ENCODE measurements at regions not wholly inside any gene's neighbourhood (a gene's known extent, or its start where the extent isn't known, plus 50 kb on each side); places are given as distances from the start of the nearest gene placed in this dataset.

GRCh38 chr5:97542469-97542868 is 359.4 kb upstream of the RIOK2 start:
- no peak for DNase-seq (ENCODE audit: low spot score)
- no peaks in the 10 kb centered on the region for H3K27me3 ChIP-seq (replicated peaks; ENCODE audit: insufficient read depth)
- no peaks in the 10 kb centered on the region for H3K9me3 ChIP-seq
- no peak for ATAC-seq (ENCODE audit: insufficient number of reproducible peaks, low FRiP score, low read depth)
- no peak overlapping the region for H3K27ac ChIP-seq
- TF ChIP-seq CTCF (IDR thresholded peaks at IDR 0.05) = no peak
- H3K4me3 ChIP-seq = no peak overlapping the region
- H3K4me1 ChIP-seq (ENCODE audit: control insufficient read depth in 1 of 2, low read depth in 2 of 2) = no peaks in the 10 kb centered on the region
- H3K36me3 ChIP-seq = no peaks in the 10 kb centered on the region

DNA sequence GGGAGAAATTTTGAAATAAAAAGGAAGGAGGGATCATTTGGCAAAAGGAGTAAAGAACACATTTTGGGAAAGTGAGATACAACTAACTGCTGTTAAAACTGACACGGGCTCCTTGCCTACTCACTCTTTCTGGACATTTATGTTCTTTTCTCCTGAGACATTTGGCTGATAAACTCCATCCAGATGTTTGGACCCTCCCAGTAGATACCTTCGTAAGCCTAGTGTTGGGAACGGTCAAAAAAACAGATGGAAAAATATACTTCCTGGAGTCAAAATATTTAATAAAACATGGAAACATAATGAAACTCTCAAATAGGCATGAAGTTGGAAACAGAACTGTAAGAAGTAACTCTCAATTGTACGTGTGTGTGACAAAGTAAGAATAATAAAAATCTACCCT is 360.1 kb upstream of the RIOK2 start:
- Histone ChIP-seq H3K4me1 (ENCODE audit: control insufficient read depth in 1 of 2, low read depth in 2 of 2) (no peaks in the 10 kb centered on the region), H3K27me3 (replicated peaks; ENCODE audit: insufficient read depth) (no peaks in the 10 kb centered on the region), H3K4me3 (no peak overlapping the region), H3K27ac (no peak overlapping the region), H3K36me3 (no peaks in the 10 kb centered on the region), H3K9me3 (no peaks in the 10 kb centered on the region)
- DNase-seq (ENCODE audit: low spot score) = no peak
- no peak for ATAC-seq (ENCODE audit: insufficient number of reproducible peaks, low FRiP score, low read depth)
- TF ChIP-seq CTCF (IDR thresholded peaks at IDR 0.05) = no peak

DNA sequence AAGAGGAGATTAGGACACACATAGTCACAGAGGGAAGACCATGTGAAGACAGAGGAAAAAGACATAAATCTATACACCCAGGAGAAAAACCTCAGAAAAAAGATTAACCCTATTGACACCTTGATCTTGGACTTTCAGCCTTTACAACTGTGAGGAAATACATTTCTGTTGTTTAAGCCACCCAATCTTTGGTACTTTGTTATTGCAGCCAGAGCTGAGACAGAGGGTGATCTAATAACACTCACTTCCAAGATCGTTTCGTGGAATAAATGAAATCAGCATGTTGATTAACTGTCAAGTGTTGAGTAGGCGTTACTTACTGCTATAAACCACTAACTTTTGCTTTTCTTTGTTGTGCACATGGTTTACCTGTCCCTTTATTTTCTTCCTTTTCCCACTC is 361.2 kb upstream of the RIOK2 start:
- H3K4me1 ChIP-seq (ENCODE audit: control insufficient read depth in 1 of 2, low read depth in 2 of 2) = no peaks in the 10 kb centered on the region
- H3K4me3 ChIP-seq = no peak overlapping the region
- no peak for TF ChIP-seq CTCF (IDR thresholded peaks at IDR 0.05)
- H3K36me3 ChIP-seq = no peaks in the 10 kb centered on the region
- ATAC-seq (ENCODE audit: insufficient number of reproducible peaks, low FRiP score, low read depth) = no peak
- H3K27ac ChIP-seq = no peak overlapping the region
- DNase-seq (ENCODE audit: low spot score) = no peak
- no peaks in the 10 kb centered on the region for H3K27me3 ChIP-seq (replicated peaks; ENCODE audit: insufficient read depth)
- no peaks in the 10 kb centered on the region for H3K9me3 ChIP-seq

GRCh38 chr5:97544678-97545077 is 361.6 kb upstream of the RIOK2 start:
- Histone ChIP-seq H3K27ac (no peak overlapping the region), H3K4me3 (no peak overlapping the region), H3K36me3 (no peaks in the 10 kb centered on the region), H3K27me3 (replicated peaks; ENCODE audit: insufficient read depth) (no peaks in the 10 kb centered on the region), H3K9me3 (no peaks in the 10 kb centered on the region), H3K4me1 (ENCODE audit: control insufficient read depth in 1 of 2, low read depth in 2 of 2) (no peaks in the 10 kb centered on the region)
- DNase-seq (ENCODE audit: low spot score) (no peak), ATAC-seq (ENCODE audit: insufficient number of reproducible peaks, low FRiP score, low read depth) (no peak)
- no peak for TF ChIP-seq CTCF (IDR thresholded peaks at IDR 0.05)

GRCh38 chr5:97545446-97545845 is 362.4 kb upstream of the RIOK2 start:
- ATAC-seq (ENCODE audit: insufficient number of reproducible peaks, low FRiP score, low read depth) (no peak), DNase-seq (ENCODE audit: low spot score) (no peak)
- Histone ChIP-seq H3K4me1 (ENCODE audit: control insufficient read depth in 1 of 2, low read depth in 2 of 2) (no peaks in the 10 kb centered on the region), H3K4me3 (no peak overlapping the region), H3K27me3 (replicated peaks; ENCODE audit: insufficient read depth) (no peaks in the 10 kb centered on the region), H3K36me3 (no peaks in the 10 kb centered on the region), H3K27ac (no peak overlapping the region), H3K9me3 (no peaks in the 10 kb centered on the region)
- no peak for TF ChIP-seq CTCF (IDR thresholded peaks at IDR 0.05)

Measured in thoracic aorta (tissue), 2 donors.